ENCODE measurements at regions not wholly inside any gene's neighbourhood (a gene's known extent, or its start where the extent isn't known, plus 50 kb on each side); places are given as distances from the start of the nearest gene placed in this dataset.

DNA sequence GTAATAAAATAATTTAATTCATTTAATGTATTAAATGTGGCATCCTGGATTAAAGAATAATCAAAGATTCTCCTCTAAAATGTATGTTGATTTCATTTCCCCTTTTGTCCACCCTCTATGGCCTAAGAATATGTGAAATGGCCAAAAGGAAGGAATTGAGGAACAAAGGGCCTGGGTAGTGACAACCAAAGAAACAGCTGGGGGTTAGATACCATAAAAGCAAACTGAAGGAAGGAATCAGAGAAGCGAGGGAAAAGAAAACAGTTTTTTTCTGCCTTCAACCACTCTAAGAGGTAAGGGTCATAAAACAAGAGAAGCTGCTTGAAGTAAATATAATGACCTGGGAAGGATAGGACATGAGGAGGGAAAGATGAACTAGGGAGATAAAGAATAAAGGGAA is 139.3 kb downstream of the FAM76B start:
- ATAC-seq = no peak

DNA sequence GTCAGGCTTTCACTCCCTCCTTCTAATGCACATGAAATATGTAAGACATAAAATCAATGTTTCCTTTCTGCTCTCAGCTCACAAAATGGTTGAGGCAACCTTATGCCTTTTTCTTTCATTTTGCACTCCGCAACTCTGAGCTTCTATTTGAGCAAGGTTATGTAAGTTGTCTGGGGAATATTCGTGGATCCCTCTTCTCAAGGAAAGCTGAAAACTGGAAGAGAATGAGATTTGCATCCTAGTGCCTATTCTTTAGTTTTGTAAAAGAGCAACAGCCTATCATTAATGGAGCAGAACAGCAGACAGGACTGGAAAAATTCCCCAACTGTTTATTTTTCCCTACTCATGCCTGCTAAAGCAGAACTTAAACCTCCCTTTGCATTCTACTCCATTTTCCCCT is 141.7 kb downstream of the FAM76B start:
- ATAC-seq = no peak
- TF ChIP-seq, protein P1, sequence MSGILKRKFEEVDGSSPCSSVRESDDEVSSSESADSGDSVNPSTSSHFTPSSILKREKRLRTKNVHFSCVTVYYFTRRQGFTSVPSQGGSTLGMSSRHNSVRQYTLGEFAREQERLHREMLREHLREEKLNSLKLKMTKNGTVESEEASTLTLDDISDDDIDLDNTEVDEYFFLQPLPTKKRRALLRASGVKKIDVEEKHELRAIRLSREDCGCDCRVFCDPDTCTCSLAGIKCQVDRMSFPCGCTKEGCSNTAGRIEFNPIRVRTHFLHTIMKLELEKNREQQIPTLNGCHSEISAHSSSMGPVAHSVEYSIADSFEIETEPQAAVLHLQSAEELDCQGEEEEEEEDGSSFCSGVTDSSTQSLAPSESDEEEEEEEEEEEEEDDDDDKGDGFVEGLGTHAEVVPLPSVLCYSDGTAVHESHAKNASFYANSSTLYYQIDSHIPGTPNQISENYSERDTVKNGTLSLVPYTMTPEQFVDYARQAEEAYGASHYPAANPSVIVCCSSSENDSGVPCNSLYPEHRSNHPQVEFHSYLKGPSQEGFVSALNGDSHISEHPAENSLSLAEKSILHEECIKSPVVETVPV (CRISPR knock-in tag; IDR thresholded peaks at IDR 0.05) = no peak
- TF ChIP-seq, protein P2, sequence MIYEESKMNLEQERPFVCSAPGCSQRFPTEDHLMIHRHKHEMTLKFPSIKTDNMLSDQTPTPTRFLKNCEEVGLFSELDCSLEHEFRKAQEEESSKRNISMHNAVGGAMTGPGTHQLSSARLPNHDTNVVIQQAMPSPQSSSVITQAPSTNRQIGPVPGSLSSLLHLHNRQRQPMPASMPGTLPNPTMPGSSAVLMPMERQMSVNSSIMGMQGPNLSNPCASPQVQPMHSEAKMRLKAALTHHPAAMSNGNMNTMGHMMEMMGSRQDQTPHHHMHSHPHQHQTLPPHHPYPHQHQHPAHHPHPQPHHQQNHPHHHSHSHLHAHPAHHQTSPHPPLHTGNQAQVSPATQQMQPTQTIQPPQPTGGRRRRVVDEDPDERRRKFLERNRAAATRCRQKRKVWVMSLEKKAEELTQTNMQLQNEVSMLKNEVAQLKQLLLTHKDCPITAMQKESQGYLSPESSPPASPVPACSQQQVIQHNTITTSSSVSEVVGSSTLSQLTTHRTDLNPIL (CRISPR knock-in tag; IDR thresholded peaks at IDR 0.05; ENCODE audit: low read depth) = no peak
- TF ChIP-seq CSDC2 (CRISPR knock-in tag; IDR thresholded peaks at IDR 0.05) = no peak
- TF ChIP-seq ESRRG (CRISPR knock-in tag; IDR thresholded peaks at IDR 0.05) = no peak
- TF ChIP-seq OSR1 (CRISPR knock-in tag; IDR thresholded peaks at IDR 0.05) = no peak
- no peak for TF ChIP-seq TCF4 (CRISPR knock-in tag; IDR thresholded peaks at IDR 0.05; ENCODE audit: borderline replicate concordance)
- TF ChIP-seq RARB (CRISPR knock-in tag; IDR thresholded peaks at IDR 0.05) = no peak
- TF ChIP-seq ISL1 (CRISPR knock-in tag; IDR thresholded peaks at IDR 0.05) = no peak
- TF ChIP-seq, protein P3, sequence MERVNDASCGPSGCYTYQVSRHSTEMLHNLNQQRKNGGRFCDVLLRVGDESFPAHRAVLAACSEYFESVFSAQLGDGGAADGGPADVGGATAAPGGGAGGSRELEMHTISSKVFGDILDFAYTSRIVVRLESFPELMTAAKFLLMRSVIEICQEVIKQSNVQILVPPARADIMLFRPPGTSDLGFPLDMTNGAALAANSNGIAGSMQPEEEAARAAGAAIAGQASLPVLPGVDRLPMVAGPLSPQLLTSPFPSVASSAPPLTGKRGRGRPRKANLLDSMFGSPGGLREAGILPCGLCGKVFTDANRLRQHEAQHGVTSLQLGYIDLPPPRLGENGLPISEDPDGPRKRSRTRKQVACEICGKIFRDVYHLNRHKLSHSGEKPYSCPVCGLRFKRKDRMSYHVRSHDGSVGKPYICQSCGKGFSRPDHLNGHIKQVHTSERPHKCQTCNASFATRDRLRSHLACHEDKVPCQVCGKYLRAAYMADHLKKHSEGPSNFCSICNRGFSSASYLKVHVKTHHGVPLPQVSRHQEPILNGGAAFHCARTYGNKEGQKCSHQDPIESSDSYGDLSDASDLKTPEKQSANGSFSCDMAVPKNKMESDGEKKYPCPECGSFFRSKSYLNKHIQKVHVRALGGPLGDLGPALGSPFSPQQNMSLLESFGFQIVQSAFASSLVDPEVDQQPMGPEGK (CRISPR knock-in tag; IDR thresholded peaks at IDR 0.05; ENCODE audit: borderline replicate concordance) = no peak
- TF ChIP-seq, protein P4, sequence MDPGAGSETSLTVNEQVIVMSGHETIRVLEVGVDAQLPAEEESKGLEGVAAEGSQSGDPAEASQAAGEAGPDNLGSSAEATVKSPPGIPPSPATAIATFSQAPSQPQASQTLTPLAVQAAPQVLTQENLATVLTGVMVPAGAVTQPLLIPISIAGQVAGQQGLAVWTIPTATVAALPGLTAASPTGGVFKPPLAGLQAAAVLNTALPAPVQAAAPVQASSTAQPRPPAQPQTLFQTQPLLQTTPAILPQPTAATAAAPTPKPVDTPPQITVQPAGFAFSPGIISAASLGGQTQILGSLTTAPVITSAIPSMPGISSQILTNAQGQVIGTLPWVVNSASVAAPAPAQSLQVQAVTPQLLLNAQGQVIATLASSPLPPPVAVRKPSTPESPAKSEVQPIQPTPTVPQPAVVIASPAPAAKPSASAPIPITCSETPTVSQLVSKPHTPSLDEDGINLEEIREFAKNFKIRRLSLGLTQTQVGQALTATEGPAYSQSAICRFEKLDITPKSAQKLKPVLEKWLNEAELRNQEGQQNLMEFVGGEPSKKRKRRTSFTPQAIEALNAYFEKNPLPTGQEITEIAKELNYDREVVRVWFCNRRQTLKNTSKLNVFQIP (CRISPR knock-in tag; IDR thresholded peaks at IDR 0.05; ENCODE audit: borderline replicate concordance, low read depth) = no peak
- no peak for TF ChIP-seq ZNF565 (CRISPR knock-in tag; conservative IDR thresholded peaks at IDR 0.05; ENCODE audit: low read depth)
- TF ChIP-seq ARNTL (CRISPR knock-in tag; IDR thresholded peaks at IDR 0.05; ENCODE audit: borderline replicate concordance, low read depth) = no peak
- TF ChIP-seq ZNF8 (CRISPR knock-in tag; IDR thresholded peaks at IDR 0.05) = no peak
- TF ChIP-seq ZFP3 (CRISPR knock-in tag; IDR thresholded peaks at IDR 0.05) = no peak
- no peak for TF ChIP-seq ZNF70 (CRISPR knock-in tag; IDR thresholded peaks at IDR 0.05)
- TF ChIP-seq PPARA (CRISPR knock-in tag; IDR thresholded peaks at IDR 0.05; ENCODE audit: borderline replicate concordance) = no peak
- no peak for TF ChIP-seq ZFP30 (CRISPR knock-in tag; IDR thresholded peaks at IDR 0.05)
- TF ChIP-seq, protein P5, sequence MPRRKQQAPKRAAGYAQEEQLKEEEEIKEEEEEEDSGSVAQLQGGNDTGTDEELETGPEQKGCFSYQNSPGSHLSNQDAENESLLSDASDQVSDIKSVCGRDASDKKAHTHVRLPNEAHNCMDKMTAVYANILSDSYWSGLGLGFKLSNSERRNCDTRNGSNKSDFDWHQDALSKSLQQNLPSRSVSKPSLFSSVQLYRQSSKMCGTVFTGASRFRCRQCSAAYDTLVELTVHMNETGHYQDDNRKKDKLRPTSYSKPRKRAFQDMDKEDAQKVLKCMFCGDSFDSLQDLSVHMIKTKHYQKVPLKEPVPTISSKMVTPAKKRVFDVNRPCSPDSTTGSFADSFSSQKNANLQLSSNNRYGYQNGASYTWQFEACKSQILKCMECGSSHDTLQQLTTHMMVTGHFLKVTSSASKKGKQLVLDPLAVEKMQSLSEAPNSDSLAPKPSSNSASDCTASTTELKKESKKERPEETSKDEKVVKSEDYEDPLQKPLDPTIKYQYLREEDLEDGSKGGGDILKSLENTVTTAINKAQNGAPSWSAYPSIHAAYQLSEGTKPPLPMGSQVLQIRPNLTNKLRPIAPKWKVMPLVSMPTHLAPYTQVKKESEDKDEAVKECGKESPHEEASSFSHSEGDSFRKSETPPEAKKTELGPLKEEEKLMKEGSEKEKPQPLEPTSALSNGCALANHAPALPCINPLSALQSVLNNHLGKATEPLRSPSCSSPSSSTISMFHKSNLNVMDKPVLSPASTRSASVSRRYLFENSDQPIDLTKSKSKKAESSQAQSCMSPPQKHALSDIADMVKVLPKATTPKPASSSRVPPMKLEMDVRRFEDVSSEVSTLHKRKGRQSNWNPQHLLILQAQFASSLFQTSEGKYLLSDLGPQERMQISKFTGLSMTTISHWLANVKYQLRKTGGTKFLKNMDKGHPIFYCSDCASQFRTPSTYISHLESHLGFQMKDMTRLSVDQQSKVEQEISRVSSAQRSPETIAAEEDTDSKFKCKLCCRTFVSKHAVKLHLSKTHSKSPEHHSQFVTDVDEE (CRISPR knock-in tag; IDR thresholded peaks at IDR 0.05) = no peak

More for the DNA sequence above, 139.3 kb downstream of the FAM76B start:
- TF ChIP-seq ZFP3 (CRISPR knock-in tag; IDR thresholded peaks at IDR 0.05) = no peak
- no peak for TF ChIP-seq ARNTL (CRISPR knock-in tag; IDR thresholded peaks at IDR 0.05; ENCODE audit: borderline replicate concordance, low read depth)
- TF ChIP-seq ZC3H10 (CRISPR knock-in tag; IDR thresholded peaks at IDR 0.05) = no peak
- no peak for TF ChIP-seq OSR1 (CRISPR knock-in tag; IDR thresholded peaks at IDR 0.05)
- no peak for TF ChIP-seq PPARA (CRISPR knock-in tag; IDR thresholded peaks at IDR 0.05; ENCODE audit: borderline replicate concordance)
- no peak for TF ChIP-seq ISL1 (CRISPR knock-in tag; IDR thresholded peaks at IDR 0.05)
- TF ChIP-seq, protein P3 (CRISPR knock-in tag; IDR thresholded peaks at IDR 0.05; ENCODE audit: borderline replicate concordance) = no peak
- no peak for TF ChIP-seq BACH2 (CRISPR knock-in tag; IDR thresholded peaks at IDR 0.05; ENCODE audit: borderline replicate concordance)
- no peak for TF ChIP-seq ESRRG (CRISPR knock-in tag; IDR thresholded peaks at IDR 0.05)
- TF ChIP-seq RARB (CRISPR knock-in tag; IDR thresholded peaks at IDR 0.05) = no peak
- no peak for TF ChIP-seq SNAI2 (CRISPR knock-in tag; IDR thresholded peaks at IDR 0.05)
- TF ChIP-seq, protein P1 (CRISPR knock-in tag; IDR thresholded peaks at IDR 0.05) = no peak
- TF ChIP-seq TCF4 (CRISPR knock-in tag; IDR thresholded peaks at IDR 0.05; ENCODE audit: borderline replicate concordance) = no peak
- TF ChIP-seq ZNF70 (CRISPR knock-in tag; IDR thresholded peaks at IDR 0.05) = no peak

All from SK-N-SH treated with all-trans-retinoic acid at 6 μM for 48 hours (cell line).